Parathyroid adenoma (tissue), 2 donors: ENCODE measurements at regions not wholly inside any gene's neighbourhood (a gene's known extent, or its start where the extent isn't known, plus 50 kb on each side); places are given as distances from the start of the nearest gene placed in this dataset.

Source experiments
- H2AFZ ChIP-seq: fragments of 300-600 bp; sonication (generic); one replicate; pipeline ENCODE4 v1.7.0; 2017; ENCODE audit warnings: antibody characterized with exemption, mild to moderate bottlenecking
- H3K27ac ChIP-seq: fragments of 300-600 bp; sonication (generic); one replicate; pipeline ENCODE4 v1.7.0; 2017
- H3K27me3 ChIP-seq: fragments of 300-600 bp; sonication (generic); one replicate; pipeline ENCODE4 v1.7.0; 2017; ENCODE audit warnings: low read length; ENCODE audit not compliant: control insufficient read depth, insufficient read depth
- H3K36me3 ChIP-seq: fragments of 300-600 bp; sonication (generic); one replicate; pipeline ENCODE4 v1.7.0; 2017; ENCODE audit warnings: low read length; ENCODE audit not compliant: control insufficient read depth, insufficient read depth
- H3K4me1 ChIP-seq: fragments of 300-600 bp; sonication (generic); one replicate; pipeline ENCODE4 v1.7.0; 2017; ENCODE audit warnings: control low read depth
- H3K4me2 ChIP-seq: fragments of 300-600 bp; sonication (generic); one replicate; pipeline ENCODE4 v1.7.0; 2017; ENCODE audit warnings: low read length
- H3K4me3 ChIP-seq: fragments of 300-600 bp; sonication (generic); one replicate; pipeline ENCODE4 v1.7.0; 2017; ENCODE audit warnings: low read depth, low read length
- H3K79me2 ChIP-seq: fragments of 300-600 bp; sonication (generic); one replicate; pipeline ENCODE4 v1.7.0; 2017; ENCODE audit warnings: control low read depth
- H3K9ac ChIP-seq: fragments of 300-600 bp; sonication (generic); one replicate; pipeline ENCODE4 v1.7.0; 2017; ENCODE audit warnings: mild to moderate bottlenecking
- H3K9me3 ChIP-seq: fragments of 300-600 bp; sonication (generic); one replicate; pipeline ENCODE4 v1.7.0; 2017; ENCODE audit warnings: low read length; ENCODE audit not compliant: control insufficient read depth
- CTCF ChIP-seq: fragments of 300-600 bp; sonication (generic); IDR thresholded peaks from one replicate; pipeline ENCODE4 v1.7.0; 2017; ENCODE audit warnings: antibody characterized with exemption, mild to moderate bottlenecking
- donor health status: primary hyperparathyroidism.

- Histone ChIP-seq H3K4me3 (no peak overlapping the region), H3K27ac (no peak overlapping the region), H3K36me3 (no peaks in the 10 kb centered on the region), H2AFZ (no peak overlapping the region), H3K9me3 (no peaks in the 10 kb centered on the region), H3K9ac (no peak overlapping the region), H3K4me2 (no peak overlapping the region), H3K79me2 (no peaks in the 10 kb centered on the region), H3K4me1 (no peaks in the 10 kb centered on the region), H3K27me3 (no peaks in the 10 kb centered on the region)
- no peak for TF ChIP-seq CTCF
These were observed 524.8 kb upstream of the EEF2KMT start for GRCh38 chr16:5622234-5622884.

- Histone ChIP-seq H3K36me3 (no peaks in the 10 kb centered on the region), H3K79me2 (no peaks in the 10 kb centered on the region), H3K4me1 (no peaks in the 10 kb centered on the region), H3K9ac (no peak overlapping the region), H3K9me3 (no peaks in the 10 kb centered on the region), H2AFZ (no peak overlapping the region), H3K4me3 (no peak overlapping the region), H3K4me2 (no peak overlapping the region), H3K27me3 (no peaks in the 10 kb centered on the region), H3K27ac (no peak overlapping the region)
- TF ChIP-seq CTCF, result no peak
These were observed 524.2 kb upstream of the EEF2KMT start for GRCh38 chr16:5621826-5622225.

- no peaks in the 10 kb centered on the region for H3K79me2 ChIP-seq
- no peaks in the 10 kb centered on the region for H3K4me1 ChIP-seq
- H3K4me2 ChIP-seq, result no peak overlapping the region
- H3K27ac ChIP-seq, result no peak overlapping the region
- TF ChIP-seq CTCF, result no peak
- H3K9me3 ChIP-seq, result no peaks in the 10 kb centered on the region
- H3K27me3 ChIP-seq, result no peaks in the 10 kb centered on the region
- H2AFZ ChIP-seq, result no peak overlapping the region
- no peaks in the 10 kb centered on the region for H3K36me3 ChIP-seq
- no peak overlapping the region for H3K4me3 ChIP-seq
- H3K9ac ChIP-seq, result no peak overlapping the region
These were observed 521.7 kb upstream of the EEF2KMT start for GRCh38 chr16:5619304-5619703.

- TF ChIP-seq CTCF, result no peak
- Histone ChIP-seq H3K4me2 (no peak overlapping the region), H3K9me3 (no peaks in the 10 kb centered on the region), H3K4me3 (no peak overlapping the region), H3K4me1 (no peaks in the 10 kb centered on the region), H3K27me3 (no peaks in the 10 kb centered on the region), H3K36me3 (no peaks in the 10 kb centered on the region), H2AFZ (no peak overlapping the region), H3K27ac (no peak overlapping the region), H3K9ac (no peak overlapping the region), H3K79me2 (no peaks in the 10 kb centered on the region)
These were observed 519.2 kb upstream of the EEF2KMT start for GRCh38 chr16:5616841-5617240.

- H3K9ac ChIP-seq, result no peak overlapping the region
- no peaks in the 10 kb centered on the region for H3K4me1 ChIP-seq
- H3K36me3 ChIP-seq, result no peaks in the 10 kb centered on the region
- no peak overlapping the region for H3K4me3 ChIP-seq
- H3K9me3 ChIP-seq, result no peaks in the 10 kb centered on the region
- H3K4me2 ChIP-seq, result no peak overlapping the region
- H3K27ac ChIP-seq, result no peak overlapping the region
- H3K79me2 ChIP-seq, result no peaks in the 10 kb centered on the region
- peak; percentile 56 for TF ChIP-seq CTCF
- H3K27me3 ChIP-seq, result no peaks in the 10 kb centered on the region
- H2AFZ ChIP-seq, result peak overlapping the region; percentile 17
These were observed 518.5 kb upstream of the EEF2KMT start for GRCh38 chr16:5615868-5616642.
